Astrocyte (in vitro differentiated cells and primary cell): ENCODE measurements at regions not wholly inside any gene's neighbourhood (a gene's known extent, or its start where the extent isn't known, plus 50 kb on each side); places are given as distances from the start of the nearest gene placed in this dataset.

ENCODE experiments used
- CTCF ChIP-seq: IDR thresholded peaks from 2 replicates; pipeline ENCODE4 v1.5.1; 2011; ENCODE audit warnings: low read depth, mild to moderate bottlenecking, inconsistent platforms, low read length, moderate library complexity; ENCODE audit not compliant: insufficient read depth
- EZH2 ChIP-seq: IDR thresholded peaks from 2 replicates; pipeline ENCODE4 v1.6.1; 2012; ENCODE audit warnings: mild to moderate bottlenecking, low read length, inconsistent platforms; ENCODE audit not compliant: insufficient read depth

GRCh38 chr17:49899588-49899987, 51.7 kb upstream of the TAC4 start:
- no peak for TF ChIP-seq CTCF
- no peak for TF ChIP-seq EZH2
